Coronary artery (tissue), 2 donors: ENCODE measurements at regions not wholly inside any gene's neighbourhood (a gene's known extent, or its start where the extent isn't known, plus 50 kb on each side); places are given as distances from the start of the nearest gene placed in this dataset.

Experiments used
- DNase-seq: peaks from one replicate; pipeline ENCODE4 v3.0.0-alpha.2; 2017; ENCODE audit warnings: low spot score
- H3K27ac ChIP-seq, 2 donors: fragments of 200-600 bp; sonication (generic); one replicate each; pipeline ENCODE4 v1.5.1; 2016 to 2019
- H3K4me3 ChIP-seq: fragments of 200-600 bp; sonication (generic); 2 replicates; pipeline ENCODE4 v1.5.1; 2016; ENCODE audit warnings: mild to moderate bottlenecking, moderate library complexity
- TF ChIP-seq, protein P1 (sequence below): fragments of 200-600 bp; sonication (generic); IDR thresholded peaks from one replicate; pipeline ENCODE4 v1.5.1; 2019; ENCODE audit warnings: antibody characterized with exemption

- Histone ChIP-seq H3K4me3 (no peak overlapping the region), H3K27ac (no peak overlapping the region)
- TF ChIP-seq, protein P1, sequence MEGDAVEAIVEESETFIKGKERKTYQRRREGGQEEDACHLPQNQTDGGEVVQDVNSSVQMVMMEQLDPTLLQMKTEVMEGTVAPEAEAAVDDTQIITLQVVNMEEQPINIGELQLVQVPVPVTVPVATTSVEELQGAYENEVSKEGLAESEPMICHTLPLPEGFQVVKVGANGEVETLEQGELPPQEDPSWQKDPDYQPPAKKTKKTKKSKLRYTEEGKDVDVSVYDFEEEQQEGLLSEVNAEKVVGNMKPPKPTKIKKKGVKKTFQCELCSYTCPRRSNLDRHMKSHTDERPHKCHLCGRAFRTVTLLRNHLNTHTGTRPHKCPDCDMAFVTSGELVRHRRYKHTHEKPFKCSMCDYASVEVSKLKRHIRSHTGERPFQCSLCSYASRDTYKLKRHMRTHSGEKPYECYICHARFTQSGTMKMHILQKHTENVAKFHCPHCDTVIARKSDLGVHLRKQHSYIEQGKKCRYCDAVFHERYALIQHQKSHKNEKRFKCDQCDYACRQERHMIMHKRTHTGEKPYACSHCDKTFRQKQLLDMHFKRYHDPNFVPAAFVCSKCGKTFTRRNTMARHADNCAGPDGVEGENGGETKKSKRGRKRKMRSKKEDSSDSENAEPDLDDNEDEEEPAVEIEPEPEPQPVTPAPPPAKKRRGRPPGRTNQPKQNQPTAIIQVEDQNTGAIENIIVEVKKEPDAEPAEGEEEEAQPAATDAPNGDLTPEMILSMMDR: no peak
- no peak for DNase-seq
Measured at GRCh38 chr13:83621765-83622421, 260.4 kb downstream of the SLITRK1 start.

GRCh38 chr13:83620530-83621220 lies 261.6 kb downstream of the SLITRK1 start:
- TF ChIP-seq, protein P1: no peak
- no peak overlapping the region for H3K4me3 ChIP-seq
- DNase-seq: no peak

DNA sequence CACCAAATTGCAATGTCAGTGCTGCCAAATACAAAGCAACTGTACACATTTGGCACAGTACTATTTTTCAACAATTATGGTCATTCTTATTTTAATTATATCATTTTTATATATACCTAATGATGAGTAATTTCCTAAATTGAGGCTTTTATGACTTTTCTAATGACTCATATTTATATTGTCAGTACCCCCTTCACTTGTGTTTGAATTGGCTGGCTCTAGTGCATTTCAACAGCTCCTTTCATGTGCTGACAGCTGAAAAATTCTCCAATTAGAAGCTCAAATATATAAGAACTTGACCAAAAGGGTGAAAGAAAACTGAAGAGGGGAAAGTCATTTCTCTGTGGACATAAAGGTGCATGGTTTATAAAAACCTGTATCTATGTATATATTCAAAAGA lies 263.3 kb downstream of the SLITRK1 start:
- TF ChIP-seq, protein P1: no peak

More at GRCh38 chr13:83620530-83621220, 261.6 kb downstream of the SLITRK1 start:
- H3K27ac ChIP-seq: no peak overlapping the region

DNA sequence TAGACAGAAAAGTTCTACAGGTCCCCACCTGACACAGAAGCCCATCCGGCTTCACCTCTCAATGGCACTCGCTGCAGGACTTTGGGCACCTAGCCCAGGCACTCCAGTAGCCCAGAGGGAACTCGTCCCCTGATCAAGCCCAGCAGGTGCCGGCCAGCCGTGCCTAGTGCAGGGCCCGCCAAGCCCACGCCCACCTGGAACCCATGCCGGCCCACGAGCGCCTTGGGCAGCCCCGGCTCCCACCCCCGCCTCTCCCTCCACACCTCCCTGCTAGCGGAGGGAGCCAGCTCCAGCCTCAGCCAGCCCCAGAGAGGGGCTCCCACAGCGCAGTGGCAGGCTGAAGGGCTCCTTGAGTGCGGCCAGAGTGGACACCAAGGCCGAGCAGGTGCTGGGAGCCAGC lies 268.8 kb downstream of the SLITRK1 start:
- DNase-seq: no peak
- H3K27ac ChIP-seq: no peak overlapping the region
- no peak overlapping the region for H3K4me3 ChIP-seq
- TF ChIP-seq, protein P1: no peak

More for the DNA sequence above, 263.3 kb downstream of the SLITRK1 start:
- Histone ChIP-seq H3K27ac (no peak overlapping the region), H3K4me3 (no peak overlapping the region)
- DNase-seq: no peak

- TF ChIP-seq, protein P1: no peak
- H3K27ac ChIP-seq: no peak overlapping the region
- DNase-seq: no peak
Measured at GRCh38 chr13:83601539-83601938, 280.7 kb downstream of the SLITRK1 start.

DNA sequence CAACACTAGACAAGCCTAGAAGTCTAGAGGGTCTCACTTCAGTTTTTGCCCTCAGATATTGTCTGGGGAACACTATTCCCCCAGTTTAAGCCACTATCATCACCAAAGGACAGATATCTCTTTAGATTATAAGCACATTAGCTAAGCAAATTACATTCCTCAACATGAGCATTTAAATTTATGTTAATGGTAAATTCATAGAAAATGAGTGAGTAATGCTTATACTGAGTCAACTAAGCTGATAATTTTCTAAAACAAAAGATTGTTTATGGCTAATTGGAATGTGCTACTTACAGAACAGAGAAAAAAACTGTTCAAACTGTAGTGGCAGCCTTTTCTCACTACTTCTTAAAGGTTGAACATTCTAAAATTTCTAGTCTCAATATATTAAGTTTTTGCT lies 290.2 kb downstream of the SLITRK1 start:
- no peak overlapping the region for H3K4me3 ChIP-seq
- no peak overlapping the region for H3K27ac ChIP-seq
- TF ChIP-seq, protein P1: no peak
- DNase-seq: no peak

More at GRCh38 chr13:83601539-83601938, 280.7 kb downstream of the SLITRK1 start:
- no peak overlapping the region for H3K4me3 ChIP-seq

DNA sequence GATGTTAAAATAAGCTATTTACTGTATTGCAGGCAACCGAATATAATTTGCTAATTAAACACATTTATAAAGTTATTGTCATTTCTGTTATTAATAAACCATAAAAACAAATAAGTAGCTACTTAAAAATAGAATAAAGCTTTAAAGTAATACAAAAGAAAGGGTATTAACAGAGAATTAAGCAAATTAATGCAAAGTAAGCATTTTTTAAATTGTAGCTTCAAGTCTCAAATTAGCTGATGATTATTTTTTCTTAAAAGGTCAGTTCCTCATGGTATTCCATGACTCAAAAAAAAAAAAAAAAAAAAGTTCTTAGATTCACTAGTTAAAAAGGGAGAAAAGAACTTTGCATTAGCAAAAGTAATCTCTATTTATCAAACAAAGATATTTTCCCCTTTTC lies 292.5 kb downstream of the SLITRK1 start:
- TF ChIP-seq, protein P1: no peak
- Histone ChIP-seq H3K4me3 (no peak overlapping the region), H3K27ac (no peak overlapping the region)
- DNase-seq: no peak
